Nephron (organoid): ENCODE measurements at regions not wholly inside any gene's neighbourhood (a gene's known extent, or its start where the extent isn't known, plus 50 kb on each side); places are given as distances from the start of the nearest gene placed in this dataset.

Experiments used
- H3K27ac Mint-ChIP-seq, 3 experiments: 2 replicates each; pipeline ENCODE4 v1.8.0; 2020; ENCODE audit warnings: mixed read lengths in 3 of 3, mild to moderate bottlenecking in 2 of 3, moderate library complexity in 1 of 3
- H3K27me3 Mint-ChIP-seq: 2 replicates; pipeline ENCODE4 v1.8.0; 2021; ENCODE audit warnings: low read depth, mild to moderate bottlenecking, moderate library complexity, mixed read lengths
- H3K36me3 Mint-ChIP-seq: 2 replicates; pipeline ENCODE4 v1.8.0; 2020; ENCODE audit warnings: low read depth, mixed read lengths
- H3K4me1 Mint-ChIP-seq: 2 replicates; pipeline ENCODE4 v1.8.0; 2020; ENCODE audit warnings: mixed read lengths
- H3K4me3 Mint-ChIP-seq, 3 experiments: 2 replicates each; pipeline ENCODE4 v1.8.0; 2020; ENCODE audit warnings: mild to moderate bottlenecking in 3 of 3, mixed read lengths in 3 of 3, moderate library complexity in 2 of 3
- H3K9me3 Mint-ChIP-seq: 2 replicates; pipeline ENCODE4 v1.8.0; 2020; ENCODE audit warnings: mixed read lengths
- CTCF ChIP-seq, 3 experiments: fragments of 200-600 bp; sonication (generic); IDR thresholded peaks; one replicate each; pipeline ENCODE4 v1.5.0; 2021; ENCODE audit warnings: antibody characterized with exemption in 3 of 3; ENCODE audit not compliant: unreplicated experiment in 3 of 3

DNA sequence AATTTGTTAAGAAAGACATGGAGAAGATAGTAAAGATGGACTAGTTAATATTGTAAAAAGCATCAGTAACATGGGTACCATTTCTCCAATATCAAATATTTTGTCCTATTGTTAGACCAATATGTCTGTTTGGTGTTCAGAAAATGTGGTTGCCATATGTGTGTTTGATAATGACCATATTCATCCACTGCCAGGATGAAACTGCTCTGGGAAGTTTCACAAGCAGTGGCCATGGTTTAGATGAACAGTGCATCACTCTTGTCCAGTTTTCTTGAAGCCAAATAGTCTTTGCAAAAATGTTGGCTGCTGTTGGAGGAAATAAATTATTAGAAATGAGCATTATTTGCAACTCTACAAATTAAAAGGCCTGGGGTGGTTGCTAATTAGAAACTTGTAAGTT, 333.8 kb downstream of the NUF2 start:
- Mint-ChIP-seq H3K4me3 (peak overlapping the region in 1 of 3 experiments; percentile 26), H3K36me3 (peaks cover 6% of the 10 kb centered on the region), H3K27ac (peak overlapping the region; percentile 88 to 93 (median 89)), H3K4me1 (peaks cover 11% of the 10 kb centered on the region), H3K9me3 (peaks cover 3% of the 10 kb centered on the region), H3K27me3 (no peaks in the 10 kb centered on the region)
- TF ChIP-seq CTCF (IDR thresholded peaks at IDR 0.05; ENCODE audit: unreplicated experiment in 3 of 3) = no peak

DNA sequence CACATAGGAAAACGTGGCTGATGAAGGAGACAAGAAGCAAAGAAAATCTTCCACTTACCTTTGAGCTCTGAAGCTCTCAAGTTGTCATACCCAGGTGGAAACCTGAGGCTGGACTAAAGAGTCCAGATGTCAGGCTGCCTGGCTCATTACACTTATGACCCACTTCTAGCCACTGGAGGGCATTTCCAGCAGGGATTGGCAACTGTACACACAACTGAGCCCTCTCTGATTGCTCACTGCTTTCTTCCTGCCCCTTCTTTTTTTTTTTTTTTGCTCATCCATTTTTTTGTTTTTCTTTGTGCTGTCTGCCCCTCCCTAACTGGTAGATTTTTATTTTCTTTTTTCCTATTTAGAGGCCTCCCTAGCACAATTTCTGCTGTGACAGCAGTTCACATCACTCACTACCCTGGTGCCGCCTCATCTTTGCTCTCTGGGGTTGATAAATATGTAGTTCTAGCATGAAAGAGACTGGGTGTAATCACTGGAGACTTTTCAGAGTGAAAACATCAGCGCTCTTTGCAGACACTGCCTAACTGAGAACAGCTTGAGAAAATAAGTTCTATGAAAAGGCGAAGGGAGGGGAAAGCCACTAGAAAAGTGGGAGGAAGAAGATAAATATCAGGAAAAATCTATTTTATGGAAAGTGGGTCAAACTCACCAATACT, 334.5 kb downstream of the NUF2 start:
- H3K4me3 Mint-ChIP-seq = peak overlapping the region in 2 of 3 experiments; percentile 26 to 28
- H3K4me1 Mint-ChIP-seq = peaks cover 11% of the 10 kb centered on the region
- no peak for TF ChIP-seq CTCF (IDR thresholded peaks at IDR 0.05; ENCODE audit: unreplicated experiment in 3 of 3)
- peaks cover 3% of the 10 kb centered on the region for H3K9me3 Mint-ChIP-seq
- H3K27me3 Mint-ChIP-seq = no peaks in the 10 kb centered on the region
- H3K27ac Mint-ChIP-seq = peak overlapping the region; percentile 88 to 93 (median 89)
- peaks cover 4% of the 10 kb centered on the region for H3K36me3 Mint-ChIP-seq

GRCh38 chr1:163657719-163658118, 336.0 kb downstream of the NUF2 start:
- Mint-ChIP-seq H3K4me3 (no peak overlapping the region), H3K36me3 (peaks cover 4% of the 10 kb centered on the region), H3K9me3 (peaks cover 3% of the 10 kb centered on the region), H3K27me3 (no peaks in the 10 kb centered on the region), H3K4me1 (peaks cover 17% of the 10 kb centered on the region), H3K27ac (peak overlapping the region in 2 of 3 experiments; percentile 6 to 74)
- TF ChIP-seq CTCF (IDR thresholded peaks at IDR 0.05; ENCODE audit: unreplicated experiment in 3 of 3) = no peak

GRCh38 chr1:163661391-163661790, 339.6 kb downstream of the NUF2 start:
- Mint-ChIP-seq H3K27ac (peak overlapping the region in 1 of 3 experiments; percentile 66), H3K27me3 (no peaks in the 10 kb centered on the region)

DNA sequence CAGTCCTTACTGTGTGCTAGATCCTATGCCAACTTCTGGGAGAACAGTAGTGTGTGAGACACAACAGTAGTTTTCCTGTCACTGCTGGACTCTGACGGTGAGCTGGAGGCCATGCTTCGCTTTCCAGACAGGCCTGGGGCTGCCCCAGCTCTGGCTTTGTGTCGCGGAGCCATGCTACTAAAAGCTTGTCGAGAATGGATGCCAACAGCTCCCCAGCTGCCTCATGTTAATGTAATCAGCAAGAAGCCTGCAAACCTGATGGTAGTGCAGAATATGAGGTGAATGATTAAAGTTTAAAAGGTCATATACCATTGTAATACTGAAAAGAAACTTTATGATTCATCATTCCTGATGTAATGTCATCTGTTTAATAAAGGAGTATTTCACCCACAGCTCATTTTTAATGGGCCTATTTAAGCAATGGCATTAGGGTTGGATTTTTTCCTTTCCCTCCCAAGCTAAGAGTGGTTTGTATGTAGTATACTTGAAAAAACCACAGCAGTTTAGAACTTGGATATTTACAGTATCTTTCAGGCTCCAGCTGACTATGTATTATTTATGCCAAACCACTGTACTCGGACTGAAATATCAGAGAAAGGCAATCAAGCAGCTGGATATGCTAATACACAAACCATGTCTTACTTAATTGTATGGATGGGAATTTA, 343.0 kb downstream of the NUF2 start:
- peaks cover 3% of the 10 kb centered on the region for H3K9me3 Mint-ChIP-seq
- no peak for TF ChIP-seq CTCF (IDR thresholded peaks at IDR 0.05; ENCODE audit: unreplicated experiment in 3 of 3)
- H3K4me1 Mint-ChIP-seq = peaks cover 5% of the 10 kb centered on the region
- peaks cover 4% of the 10 kb centered on the region for H3K36me3 Mint-ChIP-seq
- H3K27ac Mint-ChIP-seq = no peak overlapping the region
- H3K27me3 Mint-ChIP-seq = no peaks in the 10 kb centered on the region
- H3K4me3 Mint-ChIP-seq = no peak overlapping the region

More at GRCh38 chr1:163661391-163661790, 339.6 kb downstream of the NUF2 start:
- no peak overlapping the region for H3K4me3 Mint-ChIP-seq
- H3K9me3 Mint-ChIP-seq = peaks cover 3% of the 10 kb centered on the region
- H3K36me3 Mint-ChIP-seq = peaks cover 4% of the 10 kb centered on the region
- TF ChIP-seq CTCF (IDR thresholded peaks at IDR 0.05; ENCODE audit: unreplicated experiment in 3 of 3) = no peak
- peaks cover 8% of the 10 kb centered on the region for H3K4me1 Mint-ChIP-seq
